ENCODE measurements at regions not wholly inside any gene's neighbourhood (a gene's known extent, or its start where the extent isn't known, plus 50 kb on each side); places are given as distances from the start of the nearest gene placed in this dataset.

DNA sequence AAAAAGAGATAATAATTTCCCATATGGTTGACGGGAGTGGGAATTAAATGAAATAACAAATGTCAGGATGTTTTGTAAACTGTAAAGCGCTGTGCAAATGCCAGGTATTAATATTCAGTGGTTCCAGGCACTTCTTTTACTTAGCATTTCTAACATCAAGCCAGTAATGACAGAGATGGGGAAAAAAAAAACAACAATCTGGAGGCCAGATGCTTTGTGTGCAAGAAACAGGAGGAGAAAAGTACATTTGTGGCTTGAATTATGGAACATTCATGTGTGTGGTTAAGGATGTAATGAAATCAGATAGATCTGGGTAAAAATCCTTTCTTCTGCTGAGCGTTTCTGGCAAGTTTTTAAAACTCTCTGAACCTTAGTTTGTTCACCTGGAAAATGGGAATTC, 509.6 kb downstream of the FUT8 start:
- H3K79me2 ChIP-seq (ENCODE audit: insufficient read depth, low read length) = no peaks in the 10 kb centered on the region
- H2AFZ ChIP-seq (ENCODE audit: low read depth, low read length, severe bottlenecking) = no peak overlapping the region
- TF ChIP-seq, protein P1, sequence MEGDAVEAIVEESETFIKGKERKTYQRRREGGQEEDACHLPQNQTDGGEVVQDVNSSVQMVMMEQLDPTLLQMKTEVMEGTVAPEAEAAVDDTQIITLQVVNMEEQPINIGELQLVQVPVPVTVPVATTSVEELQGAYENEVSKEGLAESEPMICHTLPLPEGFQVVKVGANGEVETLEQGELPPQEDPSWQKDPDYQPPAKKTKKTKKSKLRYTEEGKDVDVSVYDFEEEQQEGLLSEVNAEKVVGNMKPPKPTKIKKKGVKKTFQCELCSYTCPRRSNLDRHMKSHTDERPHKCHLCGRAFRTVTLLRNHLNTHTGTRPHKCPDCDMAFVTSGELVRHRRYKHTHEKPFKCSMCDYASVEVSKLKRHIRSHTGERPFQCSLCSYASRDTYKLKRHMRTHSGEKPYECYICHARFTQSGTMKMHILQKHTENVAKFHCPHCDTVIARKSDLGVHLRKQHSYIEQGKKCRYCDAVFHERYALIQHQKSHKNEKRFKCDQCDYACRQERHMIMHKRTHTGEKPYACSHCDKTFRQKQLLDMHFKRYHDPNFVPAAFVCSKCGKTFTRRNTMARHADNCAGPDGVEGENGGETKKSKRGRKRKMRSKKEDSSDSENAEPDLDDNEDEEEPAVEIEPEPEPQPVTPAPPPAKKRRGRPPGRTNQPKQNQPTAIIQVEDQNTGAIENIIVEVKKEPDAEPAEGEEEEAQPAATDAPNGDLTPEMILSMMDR (IDR thresholded peaks at IDR 0.05; ENCODE audit: insufficient read depth, low read length, poor library complexity, severe bottlenecking) = no peak
- no peak for TF ChIP-seq EZH2phosphoT487 (conservative IDR thresholded peaks at IDR 0.05; ENCODE audit: low read length)
- no peak overlapping the region for H3K4me3 ChIP-seq (ENCODE audit: insufficient read depth, low read length, poor library complexity, severe bottlenecking)
- no peaks in the 10 kb centered on the region for H3F3A ChIP-seq (ENCODE audit: insufficient read depth)
- H3K9me3 ChIP-seq (ENCODE audit: insufficient read depth, low read length) = no peaks in the 10 kb centered on the region
- H3K27me3 ChIP-seq (ENCODE audit: low read length) = no peaks in the 10 kb centered on the region
- no peaks in the 10 kb centered on the region for H3K36me3 ChIP-seq (ENCODE audit: low read length)
- H3K9me2 ChIP-seq (replicated peaks; ENCODE audit: insufficient read depth, low read length) = no peaks in the 10 kb centered on the region
- no peaks in the 10 kb centered on the region for H4K20me1 ChIP-seq (ENCODE audit: low read depth, low read length)
- H3K27ac ChIP-seq (ENCODE audit: low read depth, low read length) = no peak overlapping the region
- no peak overlapping the region for H3K9ac ChIP-seq (ENCODE audit: low read length)
- H3K4me2 ChIP-seq (ENCODE audit: low read depth, low read length, poor library complexity, severe bottlenecking) = no peak overlapping the region

DNA sequence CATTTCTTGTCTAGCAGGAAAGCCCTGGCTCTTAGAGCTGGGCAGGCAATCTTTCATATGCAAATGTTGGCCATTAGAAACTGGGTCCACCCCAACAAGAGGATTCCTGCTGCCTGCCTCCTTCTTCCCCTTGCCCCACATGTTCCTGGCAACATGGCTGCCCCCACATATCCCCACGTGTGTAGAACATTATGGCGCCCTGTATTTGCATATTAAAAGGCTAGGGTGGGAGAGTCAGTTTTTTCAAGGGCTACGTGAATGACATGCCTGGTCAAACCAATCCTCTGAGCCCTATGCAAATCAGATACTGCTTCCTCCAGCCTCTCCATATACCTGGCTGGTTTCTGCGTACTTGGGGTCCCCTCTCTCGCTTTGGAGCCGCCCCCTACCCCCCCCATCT, 514.0 kb downstream of the FUT8 start:
- Histone ChIP-seq H3K4me2 (ENCODE audit: low read depth, low read length, poor library complexity, severe bottlenecking) (no peak overlapping the region), H3K79me2 (ENCODE audit: insufficient read depth, low read length) (no peaks in the 10 kb centered on the region), H3K36me3 (ENCODE audit: low read length) (no peaks in the 10 kb centered on the region), H3K9me2 (replicated peaks; ENCODE audit: insufficient read depth, low read length) (no peaks in the 10 kb centered on the region), H3K9me3 (ENCODE audit: insufficient read depth, low read length) (no peaks in the 10 kb centered on the region), H3K9ac (ENCODE audit: low read length) (no peak overlapping the region), H3F3A (ENCODE audit: insufficient read depth) (no peaks in the 10 kb centered on the region), H3K27ac (ENCODE audit: low read depth, low read length) (no peak overlapping the region), H3K4me3 (ENCODE audit: insufficient read depth, low read length, poor library complexity, severe bottlenecking) (no peak overlapping the region), H2AFZ (ENCODE audit: low read depth, low read length, severe bottlenecking) (no peak overlapping the region), H3K27me3 (ENCODE audit: low read length) (no peaks in the 10 kb centered on the region), H4K20me1 (ENCODE audit: low read depth, low read length) (no peaks in the 10 kb centered on the region)
- TF ChIP-seq EZH2phosphoT487 (conservative IDR thresholded peaks at IDR 0.05; ENCODE audit: low read length) = no peak
- TF ChIP-seq, protein P1 (IDR thresholded peaks at IDR 0.05; ENCODE audit: insufficient read depth, low read length, poor library complexity, severe bottlenecking) = no peak

- no peak overlapping the region for H3K27ac ChIP-seq (ENCODE audit: low read depth, low read length)
- H3K9me3 ChIP-seq (ENCODE audit: insufficient read depth, low read length) = no peaks in the 10 kb centered on the region
- H2AFZ ChIP-seq (ENCODE audit: low read depth, low read length, severe bottlenecking) = no peak overlapping the region
- no peaks in the 10 kb centered on the region for H3K36me3 ChIP-seq (ENCODE audit: low read length)
- H3K27me3 ChIP-seq (ENCODE audit: low read length) = no peaks in the 10 kb centered on the region
- H3K4me3 ChIP-seq (ENCODE audit: insufficient read depth, low read length, poor library complexity, severe bottlenecking) = no peak overlapping the region
- H3K9ac ChIP-seq (ENCODE audit: low read length) = no peak overlapping the region
- TF ChIP-seq, protein P1 (IDR thresholded peaks at IDR 0.05; ENCODE audit: insufficient read depth, low read length, poor library complexity, severe bottlenecking) = no peak
- no peak for TF ChIP-seq EZH2phosphoT487 (conservative IDR thresholded peaks at IDR 0.05; ENCODE audit: low read length)
- H3F3A ChIP-seq (ENCODE audit: insufficient read depth) = no peaks in the 10 kb centered on the region
- no peaks in the 10 kb centered on the region for H4K20me1 ChIP-seq (ENCODE audit: low read depth, low read length)
- no peaks in the 10 kb centered on the region for H3K79me2 ChIP-seq (ENCODE audit: insufficient read depth, low read length)
- H3K4me2 ChIP-seq (ENCODE audit: low read depth, low read length, poor library complexity, severe bottlenecking) = no peak overlapping the region
- H3K9me2 ChIP-seq (replicated peaks; ENCODE audit: insufficient read depth, low read length) = no peaks in the 10 kb centered on the region
Observed at GRCh38 chr14:65926935-65927700, 514.6 kb downstream of the FUT8 start.

All from SU-DHL-6 (cell line).